Stimulated activated naive CD8-positive, alpha-beta T cell treated with anti-CD3 and anti-CD28 coated beads, Interleukin-15, Interleukin-2, amounts not matched to agents 100 ng/mL and 50 ng/mL, for 24 hours (primary cell): ENCODE measurements at regions not wholly inside any gene's neighbourhood (a gene's known extent, or its start where the extent isn't known, plus 50 kb on each side); places are given as distances from the start of the nearest gene placed in this dataset.

Source experiments
- H3K27ac Mint-ChIP-seq: one replicate; pipeline ENCODE4 v1.8.0; 2021; ENCODE audit warnings: mild to moderate bottlenecking, mixed read lengths
- H3K27me3 Mint-ChIP-seq: one replicate; pipeline ENCODE4 v1.8.0; 2021; ENCODE audit warnings: mixed read lengths
- H3K36me3 Mint-ChIP-seq: one replicate; pipeline ENCODE4 v1.8.0; 2021; ENCODE audit warnings: low read depth, mixed read lengths
- H3K4me1 Mint-ChIP-seq: one replicate; pipeline ENCODE4 v1.8.0; 2021; ENCODE audit warnings: low read depth, mixed read lengths
- H3K4me3 Mint-ChIP-seq: one replicate; pipeline ENCODE4 v1.8.0; 2021; ENCODE audit warnings: mild to moderate bottlenecking, mixed read lengths
- H3K9me3 Mint-ChIP-seq: one replicate; pipeline ENCODE4 v1.8.0; 2021; ENCODE audit warnings: mixed read lengths

DNA sequence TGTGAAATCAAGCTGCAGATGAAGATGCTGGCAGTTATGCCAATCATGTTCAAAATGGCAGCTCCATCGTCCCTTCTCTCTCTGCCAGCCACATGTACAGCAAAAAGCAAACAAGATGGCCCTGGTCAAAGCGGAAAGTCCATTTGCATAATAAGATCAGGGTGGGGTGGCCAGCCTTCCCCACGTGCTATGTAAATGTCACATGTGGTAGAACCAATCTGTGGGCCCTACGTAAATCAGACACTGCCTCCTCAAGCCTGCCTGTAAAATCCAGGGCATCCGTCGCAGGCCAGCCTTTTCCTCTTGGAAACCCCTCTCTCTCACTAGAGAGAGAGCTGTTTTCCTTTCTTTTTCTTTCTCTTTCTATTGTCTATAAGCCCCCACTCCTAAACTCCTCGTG, 243.5 kb upstream of the KBTBD8 start:
- Mint-ChIP-seq H3K4me1 (no peaks in the 10 kb centered on the region), H3K36me3 (no peaks in the 10 kb centered on the region), H3K4me3 (no peak overlapping the region), H3K9me3 (no peaks in the 10 kb centered on the region), H3K27me3 (no peaks in the 10 kb centered on the region), H3K27ac (no peak overlapping the region)

DNA sequence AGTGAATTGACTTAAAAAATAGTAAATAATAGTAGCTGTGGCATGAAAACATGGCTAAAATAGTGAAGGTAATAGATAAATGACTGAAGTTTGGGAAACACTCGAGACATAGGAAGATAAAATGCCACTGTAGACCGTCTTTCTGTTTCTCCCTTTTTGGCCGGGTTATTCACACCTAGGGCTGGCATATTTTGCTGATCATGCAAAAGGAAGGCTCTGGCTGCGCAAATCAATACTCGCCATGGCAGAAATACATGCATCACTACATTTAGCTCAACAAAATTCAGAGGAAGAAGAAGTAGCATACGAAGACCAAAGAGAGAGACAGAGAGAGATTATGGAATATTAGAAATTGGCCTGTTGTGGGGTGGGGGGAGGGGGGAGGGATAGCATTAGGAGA, 242.2 kb upstream of the KBTBD8 start:
- no peak overlapping the region for H3K4me3 Mint-ChIP-seq
- no peaks in the 10 kb centered on the region for H3K36me3 Mint-ChIP-seq
- H3K9me3 Mint-ChIP-seq: no peaks in the 10 kb centered on the region
- H3K27ac Mint-ChIP-seq: no peak overlapping the region
- H3K4me1 Mint-ChIP-seq: no peaks in the 10 kb centered on the region
- no peaks in the 10 kb centered on the region for H3K27me3 Mint-ChIP-seq

DNA sequence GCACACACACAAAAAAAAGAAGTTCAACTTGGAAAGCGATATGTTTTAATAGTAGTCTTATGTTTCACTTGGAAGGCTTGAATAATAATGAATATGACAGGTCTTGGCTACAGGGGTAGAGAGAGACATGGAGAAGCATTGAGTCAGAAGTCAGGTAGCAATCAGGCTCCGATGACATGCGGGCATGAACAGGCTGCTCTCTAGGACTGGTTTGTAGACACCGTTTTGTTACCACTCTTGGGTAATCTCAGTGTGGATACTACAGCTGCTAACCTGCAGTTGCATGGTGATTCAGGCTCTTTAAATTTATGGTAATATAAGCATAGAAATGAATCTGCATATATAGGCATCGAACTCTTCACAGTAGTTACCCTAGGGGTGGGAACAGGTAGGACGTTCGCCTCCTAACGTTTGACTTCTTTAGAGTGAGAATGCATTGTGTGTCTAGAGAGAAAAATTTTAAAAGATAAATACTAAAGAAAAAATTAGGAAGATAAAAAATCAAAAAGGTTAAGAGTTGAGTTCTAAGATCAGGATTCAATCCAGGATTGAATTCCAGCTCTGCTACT, 241.6 kb upstream of the KBTBD8 start:
- H3K4me1 Mint-ChIP-seq: no peaks in the 10 kb centered on the region
- H3K27me3 Mint-ChIP-seq: no peaks in the 10 kb centered on the region
- no peak overlapping the region for H3K4me3 Mint-ChIP-seq
- no peak overlapping the region for H3K27ac Mint-ChIP-seq
- no peaks in the 10 kb centered on the region for H3K9me3 Mint-ChIP-seq
- no peaks in the 10 kb centered on the region for H3K36me3 Mint-ChIP-seq

DNA sequence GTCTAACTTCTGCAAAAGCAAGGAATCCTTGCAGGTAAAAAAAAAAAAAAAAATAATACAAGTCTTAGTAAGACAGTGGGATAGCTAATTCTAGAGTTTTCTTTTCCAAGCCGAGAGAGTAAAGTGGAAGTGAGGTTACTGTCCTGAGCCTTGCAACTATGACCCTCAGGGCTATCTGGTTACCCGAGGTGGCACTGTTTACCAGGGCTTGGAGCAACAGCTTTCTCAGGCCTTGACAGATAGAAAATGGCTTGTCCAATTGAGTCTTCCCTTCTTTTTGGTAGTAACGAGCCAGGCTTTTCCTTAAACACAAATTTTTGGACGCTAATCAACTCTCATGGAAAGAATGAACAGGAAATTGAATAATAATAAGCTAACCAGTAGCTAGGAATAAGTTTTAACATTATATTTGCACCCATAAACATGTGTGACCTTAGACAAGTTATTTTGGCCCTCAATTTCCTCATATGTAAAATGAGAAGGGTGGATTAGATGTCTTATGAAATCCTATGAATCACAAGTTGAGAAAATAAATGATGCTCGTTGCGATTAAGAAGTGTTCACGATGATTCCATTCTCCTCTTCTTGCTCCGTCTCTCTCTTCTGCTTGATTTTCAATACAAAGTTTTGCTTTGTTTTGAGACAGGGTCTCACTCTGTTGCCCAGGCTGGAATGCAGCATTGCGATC, 236.9 kb upstream of the KBTBD8 start:
- Mint-ChIP-seq H3K4me3 (no peak overlapping the region), H3K27ac (no peak overlapping the region), H3K36me3 (no peaks in the 10 kb centered on the region), H3K4me1 (no peaks in the 10 kb centered on the region), H3K9me3 (no peaks in the 10 kb centered on the region), H3K27me3 (no peaks in the 10 kb centered on the region)

DNA sequence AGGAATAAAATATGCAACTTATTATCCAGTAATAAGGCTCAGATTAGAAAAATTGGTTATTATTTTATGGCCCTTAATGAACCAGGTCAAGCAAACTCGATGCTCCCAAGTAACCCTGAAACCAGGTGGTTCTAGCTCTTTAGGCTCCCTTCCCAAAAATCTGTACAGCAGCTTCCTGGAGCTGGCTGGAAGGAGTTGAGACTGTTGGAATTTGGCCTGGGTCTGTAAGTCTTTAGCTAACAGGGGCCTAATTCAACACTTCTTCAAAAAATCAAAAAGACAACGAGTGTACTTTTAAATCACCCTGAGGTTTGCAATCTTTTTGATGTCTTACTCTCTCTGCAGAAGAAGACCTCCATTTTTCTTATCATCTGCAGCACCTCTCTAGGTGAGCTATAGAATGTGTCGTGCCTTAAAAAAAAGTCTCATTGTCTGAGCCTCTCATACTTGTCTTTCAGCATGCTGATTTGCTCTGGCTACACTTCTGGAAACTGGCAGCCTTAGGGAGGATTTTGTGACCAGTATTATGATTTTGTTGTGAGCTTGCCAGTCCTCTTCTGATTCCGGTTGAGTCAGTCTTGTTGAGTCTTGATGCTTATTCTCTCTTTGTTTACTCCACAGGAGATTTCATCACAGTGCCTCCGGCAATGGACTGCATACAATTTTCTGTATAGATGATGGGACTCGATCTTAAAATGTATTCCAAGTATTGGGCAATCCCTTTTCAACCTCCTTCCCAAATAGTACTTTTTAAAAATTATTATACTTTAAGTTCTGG, 235.0 kb upstream of the KBTBD8 start:
- Mint-ChIP-seq H3K36me3 (no peaks in the 10 kb centered on the region), H3K9me3 (no peaks in the 10 kb centered on the region), H3K4me1 (no peaks in the 10 kb centered on the region), H3K27ac (no peak overlapping the region), H3K27me3 (no peaks in the 10 kb centered on the region), H3K4me3 (no peak overlapping the region)

DNA sequence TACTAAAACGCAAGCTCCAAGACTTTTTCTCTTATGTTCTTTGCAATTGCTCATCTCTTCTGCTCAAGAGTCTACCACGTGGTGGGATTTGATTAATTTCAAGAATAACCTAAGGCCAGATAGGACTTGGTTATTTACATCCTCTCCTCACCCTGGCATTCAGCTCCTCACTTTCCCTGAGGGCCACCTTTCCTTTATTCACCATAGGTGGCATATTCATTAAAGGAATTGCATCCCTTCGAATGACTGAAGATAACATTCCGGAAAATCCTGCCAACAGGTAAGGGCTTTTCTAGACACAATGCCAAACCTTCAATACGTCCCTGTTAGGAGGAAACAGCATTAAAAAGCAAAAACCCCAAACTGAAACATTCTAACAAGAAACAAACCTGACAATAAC, 220.0 kb upstream of the KBTBD8 start:
- no peak overlapping the region for H3K4me3 Mint-ChIP-seq

DNA sequence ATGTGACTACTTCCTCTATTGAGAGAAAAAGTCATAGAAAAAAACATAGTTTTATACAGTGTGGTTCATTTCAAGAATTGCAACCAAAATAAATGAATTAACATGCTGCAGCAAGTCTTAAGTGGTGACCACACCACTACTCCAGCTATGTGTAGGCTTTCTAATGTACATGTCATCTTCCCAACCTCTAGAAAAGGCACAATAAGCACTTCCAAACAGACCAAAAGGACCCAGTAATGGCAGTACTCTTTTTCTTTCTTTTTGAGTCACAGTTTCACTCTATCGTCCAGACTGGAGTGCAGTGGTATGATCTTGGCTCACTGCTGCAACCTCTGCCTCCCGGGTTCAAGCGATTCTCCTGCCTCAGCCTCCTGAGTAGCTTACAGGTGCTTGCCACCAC, 219.3 kb upstream of the KBTBD8 start:
- peaks cover 6% of the 10 kb centered on the region for H3K27me3 Mint-ChIP-seq
- H3K4me3 Mint-ChIP-seq: no peak overlapping the region
- H3K36me3 Mint-ChIP-seq: no peaks in the 10 kb centered on the region
- no peaks in the 10 kb centered on the region for H3K4me1 Mint-ChIP-seq
- no peak overlapping the region for H3K27ac Mint-ChIP-seq
- H3K9me3 Mint-ChIP-seq: no peaks in the 10 kb centered on the region

More for the DNA sequence above, 220.0 kb upstream of the KBTBD8 start:
- Mint-ChIP-seq H3K27ac (no peak overlapping the region), H3K36me3 (no peaks in the 10 kb centered on the region), H3K9me3 (no peaks in the 10 kb centered on the region), H3K27me3 (peaks cover 8% of the 10 kb centered on the region), H3K4me1 (no peaks in the 10 kb centered on the region)

DNA sequence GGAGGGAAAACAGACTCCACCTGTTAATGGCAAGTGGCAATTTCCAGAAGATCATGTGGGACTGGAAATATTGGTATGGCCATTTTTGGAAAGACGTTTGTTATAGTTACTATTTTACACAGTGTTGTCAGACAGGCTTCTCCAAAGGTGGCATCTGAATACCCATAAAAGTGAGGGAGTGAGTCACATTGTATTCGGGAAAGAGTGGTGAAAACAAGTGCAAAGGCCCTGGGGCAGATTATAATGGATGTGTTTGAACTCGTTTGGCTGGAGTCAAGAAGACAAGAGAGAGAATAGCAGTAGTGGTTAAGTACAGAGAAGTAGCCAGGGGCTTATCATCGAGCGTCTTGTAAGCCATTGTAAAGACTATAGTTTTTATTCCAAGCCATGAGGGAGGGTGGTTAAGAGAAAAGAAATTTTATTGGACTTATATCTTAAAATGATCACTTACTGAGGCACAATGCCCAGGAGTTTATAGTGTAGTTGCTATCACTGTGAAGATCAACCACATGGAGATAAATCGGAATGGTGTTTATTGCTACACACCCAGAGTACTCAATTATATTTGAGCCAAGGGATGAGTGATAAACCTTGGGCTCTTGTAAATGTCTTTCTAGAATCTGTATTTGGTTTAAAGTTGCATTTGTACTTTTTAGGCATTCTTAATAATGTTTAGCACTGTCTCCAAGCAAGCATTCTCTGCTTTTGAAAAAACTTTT, 212.8 kb upstream of the KBTBD8 start:
- no peaks in the 10 kb centered on the region for H3K9me3 Mint-ChIP-seq
- no peak overlapping the region for H3K27ac Mint-ChIP-seq
- H3K27me3 Mint-ChIP-seq: peaks cover 12% of the 10 kb centered on the region
- H3K4me1 Mint-ChIP-seq: no peaks in the 10 kb centered on the region
- no peaks in the 10 kb centered on the region for H3K36me3 Mint-ChIP-seq
- H3K4me3 Mint-ChIP-seq: no peak overlapping the region

DNA sequence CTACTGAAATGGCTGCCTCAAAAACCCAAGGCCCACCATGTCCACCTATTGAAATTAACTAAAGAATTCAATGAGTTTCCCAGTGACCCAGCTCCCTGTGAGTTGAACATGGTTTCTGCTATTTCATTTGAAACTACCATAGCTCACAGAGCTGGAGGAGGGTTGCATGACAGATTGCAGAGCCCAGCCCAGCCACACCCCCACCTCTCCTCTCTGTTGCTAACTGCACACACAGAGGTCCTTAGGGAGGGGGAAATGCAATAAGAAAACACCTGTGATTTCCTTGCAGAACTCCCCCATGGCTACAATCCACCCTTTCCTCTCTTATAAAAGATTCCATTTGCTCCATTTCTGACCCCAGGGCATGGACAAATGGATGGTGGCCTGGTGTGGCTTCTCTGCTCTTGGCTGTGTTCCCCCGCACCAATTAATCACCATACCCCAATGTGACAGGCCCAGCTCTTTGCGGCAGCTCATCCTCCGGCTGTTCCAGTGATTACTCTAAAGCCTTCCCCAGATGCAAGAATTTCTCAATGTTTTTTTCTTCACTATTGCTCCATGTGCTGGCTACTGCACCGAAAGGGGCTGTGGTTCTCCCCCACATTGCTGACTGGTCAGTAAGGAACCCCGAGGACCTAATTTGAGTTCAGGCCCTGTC, 208.4 kb upstream of the KBTBD8 start:
- Mint-ChIP-seq H3K36me3 (no peaks in the 10 kb centered on the region), H3K27me3 (peaks cover 14% of the 10 kb centered on the region), H3K9me3 (no peaks in the 10 kb centered on the region), H3K4me1 (no peaks in the 10 kb centered on the region), H3K4me3 (no peak overlapping the region), H3K27ac (no peak overlapping the region)

DNA sequence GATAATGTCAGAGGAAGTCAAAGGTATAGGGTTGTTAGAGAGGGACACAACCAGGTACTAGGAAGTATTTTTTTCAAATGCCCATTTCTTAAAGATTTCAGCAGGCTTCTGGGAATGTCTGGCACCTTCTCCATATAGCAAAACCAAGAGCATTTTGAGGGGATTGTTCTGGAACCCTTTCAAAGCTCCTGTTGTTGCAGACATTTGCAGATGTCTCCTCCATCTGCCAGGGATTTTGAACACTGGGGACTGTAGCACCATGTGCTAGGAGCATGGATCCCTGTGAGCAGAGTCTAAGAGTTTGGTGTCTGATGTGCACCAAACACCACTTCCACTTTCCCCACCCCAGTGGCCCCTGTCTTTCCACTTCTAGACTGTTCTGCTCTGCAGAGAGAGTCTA, 206.0 kb upstream of the KBTBD8 start:
- H3K9me3 Mint-ChIP-seq: no peaks in the 10 kb centered on the region
- H3K4me1 Mint-ChIP-seq: no peaks in the 10 kb centered on the region
- no peak overlapping the region for H3K4me3 Mint-ChIP-seq
- no peak overlapping the region for H3K27ac Mint-ChIP-seq
- H3K27me3 Mint-ChIP-seq: peaks cover 19% of the 10 kb centered on the region
- no peaks in the 10 kb centered on the region for H3K36me3 Mint-ChIP-seq

DNA sequence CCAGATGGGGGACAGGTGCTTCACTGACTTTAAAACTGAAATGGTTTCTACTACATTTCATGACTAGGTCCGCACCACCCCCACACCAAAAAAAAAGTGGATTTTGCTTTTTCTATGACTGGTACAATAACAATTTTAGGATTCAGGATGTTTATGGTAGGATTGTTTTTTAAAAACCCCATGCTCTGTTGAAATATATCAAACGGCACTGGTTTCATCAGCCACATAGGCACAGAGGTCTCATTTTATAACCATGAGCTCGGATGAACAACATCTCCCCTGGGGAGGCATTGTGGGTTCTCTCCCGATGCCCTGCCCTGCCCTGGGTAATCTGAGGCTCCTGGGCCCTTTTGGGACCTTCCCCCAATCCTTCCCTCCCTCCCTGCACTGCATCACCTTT, 202.7 kb upstream of the KBTBD8 start:
- Mint-ChIP-seq H3K27me3 (peaks cover 25% of the 10 kb centered on the region), H3K4me1 (no peaks in the 10 kb centered on the region), H3K27ac (no peak overlapping the region), H3K9me3 (no peaks in the 10 kb centered on the region), H3K4me3 (no peak overlapping the region), H3K36me3 (no peaks in the 10 kb centered on the region)

DNA sequence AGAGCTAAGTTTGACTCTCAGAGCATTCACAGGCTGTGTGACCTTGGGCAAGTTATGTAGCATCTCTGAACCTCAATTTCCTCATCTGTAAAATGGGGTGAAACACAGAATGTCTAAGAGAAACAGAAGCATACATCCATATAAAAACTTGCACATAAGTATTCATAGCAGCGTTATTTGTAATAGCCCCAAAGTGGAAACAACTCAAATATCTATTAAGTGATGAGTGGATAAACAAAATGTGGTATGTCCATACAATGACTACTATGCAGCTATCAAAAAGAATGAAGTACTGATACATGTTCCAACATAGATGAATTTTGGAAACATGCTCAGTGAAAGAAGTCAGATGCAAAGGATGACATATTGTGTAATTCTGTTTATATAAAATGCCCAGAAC, 201.8 kb upstream of the KBTBD8 start:
- H3K27me3 Mint-ChIP-seq: peaks cover 23% of the 10 kb centered on the region
- no peak overlapping the region for H3K27ac Mint-ChIP-seq
- no peaks in the 10 kb centered on the region for H3K9me3 Mint-ChIP-seq
- no peaks in the 10 kb centered on the region for H3K36me3 Mint-ChIP-seq
- no peaks in the 10 kb centered on the region for H3K4me1 Mint-ChIP-seq
- no peak overlapping the region for H3K4me3 Mint-ChIP-seq

DNA sequence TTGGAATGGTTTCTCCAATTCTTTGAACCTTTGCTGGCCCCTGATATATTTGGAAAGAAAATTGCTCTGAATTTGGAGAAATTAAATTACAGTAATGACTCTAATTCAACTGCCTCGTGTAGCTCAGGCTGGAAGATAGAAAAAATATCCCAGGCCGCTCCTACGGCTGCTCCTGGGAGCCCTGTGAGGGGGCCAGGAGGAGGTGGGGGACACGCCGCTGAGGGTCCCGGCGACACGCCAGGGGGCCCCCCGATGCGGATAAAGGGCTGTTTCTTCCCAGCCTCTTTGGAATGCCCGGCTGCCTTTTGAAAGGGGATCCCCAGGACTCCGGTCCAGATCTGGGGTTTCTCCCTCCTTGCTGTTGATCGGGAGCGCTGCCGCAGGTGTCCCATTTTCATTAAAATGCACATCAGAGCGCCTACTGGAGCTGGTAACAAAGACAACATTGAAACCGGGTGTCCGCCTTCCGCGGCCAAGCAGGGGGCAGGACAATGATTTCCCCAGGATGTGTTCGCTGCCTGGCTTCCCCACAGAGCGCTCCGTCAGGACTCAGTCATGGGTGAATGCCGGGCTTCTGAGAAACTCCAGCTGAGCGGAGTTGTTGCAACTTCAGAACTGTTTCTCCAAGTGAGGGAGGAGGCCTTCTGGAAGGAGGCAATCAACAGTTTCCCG, 200.1 kb upstream of the KBTBD8 start:
- no peak overlapping the region for H3K27ac Mint-ChIP-seq
- no peaks in the 10 kb centered on the region for H3K4me1 Mint-ChIP-seq
- H3K36me3 Mint-ChIP-seq: no peaks in the 10 kb centered on the region
- peaks cover 19% of the 10 kb centered on the region for H3K27me3 Mint-ChIP-seq
- no peak overlapping the region for H3K4me3 Mint-ChIP-seq
- no peaks in the 10 kb centered on the region for H3K9me3 Mint-ChIP-seq

DNA sequence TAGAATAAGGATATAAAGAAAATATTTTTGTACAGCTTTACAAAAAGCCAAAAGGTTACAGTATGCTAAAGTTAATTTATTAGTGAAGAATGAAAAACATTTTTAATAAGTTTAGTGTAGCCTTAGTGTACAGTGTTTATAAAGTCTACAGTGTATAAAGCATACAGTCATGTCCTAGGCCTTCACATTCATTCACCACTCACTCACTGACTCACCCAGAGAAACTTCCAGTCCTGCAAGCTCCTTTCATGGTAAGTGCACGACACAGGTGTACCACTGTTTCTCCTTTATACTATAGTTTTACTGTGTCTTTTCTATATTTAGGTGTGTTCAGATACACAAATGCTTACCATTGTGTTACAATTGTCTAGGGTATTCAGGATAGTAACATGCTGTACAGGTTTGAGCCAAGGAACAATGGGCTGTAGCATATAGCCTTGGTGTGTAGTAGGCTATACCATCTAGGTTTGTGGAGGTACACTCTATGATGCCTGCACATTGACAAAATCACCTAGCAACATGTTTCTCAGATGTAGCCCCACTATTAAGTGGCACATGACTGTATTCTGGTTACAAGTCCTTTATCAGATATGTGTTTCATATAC, 197.1 kb upstream of the KBTBD8 start:
- no peaks in the 10 kb centered on the region for H3K9me3 Mint-ChIP-seq
- H3K36me3 Mint-ChIP-seq: no peaks in the 10 kb centered on the region
- no peaks in the 10 kb centered on the region for H3K4me1 Mint-ChIP-seq
- no peak overlapping the region for H3K27ac Mint-ChIP-seq
- no peak overlapping the region for H3K4me3 Mint-ChIP-seq
- H3K27me3 Mint-ChIP-seq: peaks cover 14% of the 10 kb centered on the region
